Liver (tissue), 8 donors: ENCODE measurements at regions not wholly inside any gene's neighbourhood (a gene's known extent, or its start where the extent isn't known, plus 50 kb on each side); places are given as distances from the start of the nearest gene placed in this dataset.

Experiments used
- DNase-seq: peaks from one replicate; pipeline ENCODE4 v3.0.0-alpha.2; 2017; ENCODE audit warnings: low spot score
- H3K27ac ChIP-seq, 2 donors: one replicate each; pipeline ENCODE4 v1.7.0; 2013; ENCODE audit warnings: inconsistent platforms in 2 of 2, low read length in 2 of 2, control low read depth in 1 of 2, low read depth in 1 of 2, mild to moderate bottlenecking in 1 of 2
- H3K27me3 ChIP-seq, 4 donors: one replicate each; pipeline versions ENCODE4 v1.6.1 to v1.7.0; 2013; ENCODE audit warnings: low read length in 3 of 4, inconsistent platforms in 1 of 4, mild to moderate bottlenecking in 1 of 4, moderate library complexity in 1 of 4; ENCODE audit not compliant: control insufficient read depth in 4 of 4, insufficient read depth in 4 of 4
- H3K36me3 ChIP-seq, 4 donors: one replicate each; pipeline versions ENCODE4 v1.6.1 to v1.7.0; 2013; ENCODE audit warnings: low read length in 3 of 4, mild to moderate bottlenecking in 3 of 4, low read depth in 1 of 4, moderate library complexity in 1 of 4; ENCODE audit not compliant: control insufficient read depth in 4 of 4, insufficient read depth in 3 of 4
- H3K4me1 ChIP-seq, 4 donors: one replicate each; pipeline versions ENCODE4 v1.6.1 to v1.7.0; 2013; ENCODE audit warnings: low read length in 3 of 4, mild to moderate bottlenecking in 3 of 4, moderate library complexity in 1 of 4; ENCODE audit not compliant: control insufficient read depth in 4 of 4, insufficient read depth in 4 of 4
- H3K4me3 ChIP-seq, 3 donors: one replicate each; pipeline versions ENCODE4 v1.6.1 to v1.7.0; 2013; ENCODE audit warnings: low read length in 3 of 3, control low read depth in 1 of 3, low read depth in 1 of 3, mild to moderate bottlenecking in 1 of 3
- H3K9ac ChIP-seq, 2 donors: one replicate each; pipeline ENCODE4 v1.7.0; 2013; ENCODE audit warnings: low read length in 2 of 2, mild to moderate bottlenecking in 2 of 2, moderate library complexity in 2 of 2, control low read depth in 1 of 2, low read depth in 1 of 2
- H3K9me3 ChIP-seq, 4 donors: one replicate each; pipeline versions ENCODE4 v1.6.1 to v1.7.0; 2013; ENCODE audit warnings: low read length in 3 of 4; ENCODE audit not compliant: control insufficient read depth in 4 of 4
- EGR1 ChIP-seq, 2 donors: IDR thresholded peaks; 2 replicates each; pipeline ENCODE4 v1.6.1; 2016 to 2018; ENCODE audit warnings: antibody characterized with exemption in 2 of 2, low read depth in 2 of 2
- FOXA1 ChIP-seq: IDR thresholded peaks from 2 replicates; pipeline ENCODE4 v1.6.1; 2016; ENCODE audit warnings: antibody characterized with exemption
- FOXA2 ChIP-seq: IDR thresholded peaks from 2 replicates; pipeline ENCODE4 v1.6.1; 2016; ENCODE audit warnings: antibody characterized with exemption
- GABPA ChIP-seq, 2 donors: IDR thresholded peaks in 1 of 2; conservative IDR thresholded peaks in 1 of 2; 2 replicates each; pipeline ENCODE4 v1.6.1; 2016; ENCODE audit warnings: antibody characterized with exemption in 2 of 2, mild to moderate bottlenecking in 1 of 2, moderate library complexity in 1 of 2
- HNF4A ChIP-seq, 2 donors: conservative IDR thresholded peaks; 2 replicates each; pipeline ENCODE4 v1.6.1; 2016; ENCODE audit warnings: antibody characterized with exemption in 2 of 2, mild to moderate bottlenecking in 2 of 2
- HNF4G ChIP-seq: IDR thresholded peaks from 2 replicates; pipeline ENCODE4 v1.6.1; 2016; ENCODE audit warnings: antibody characterized with exemption
- JUND ChIP-seq, 2 donors: IDR thresholded peaks; 2 replicates each; pipeline ENCODE4 v1.6.1; 2016; ENCODE audit warnings: antibody characterized with exemption in 2 of 2
- NR2F2 ChIP-seq: IDR thresholded peaks from 2 replicates; pipeline ENCODE4 v1.6.1; 2016; ENCODE audit warnings: antibody characterized with exemption
- RAD21 ChIP-seq, 2 donors: IDR thresholded peaks; 2 replicates each; pipeline ENCODE4 v1.6.1; 2016; ENCODE audit warnings: antibody characterized with exemption in 2 of 2, mild to moderate bottlenecking in 2 of 2
- RXRA ChIP-seq, 2 donors: IDR thresholded peaks; 2 replicates each; pipeline ENCODE4 v1.6.1; 2017 to 2018; ENCODE audit warnings: antibody characterized with exemption in 2 of 2, mild to moderate bottlenecking in 1 of 2
- SP1 ChIP-seq: IDR thresholded peaks from 2 replicates; pipeline ENCODE4 v1.6.1; 2018; ENCODE audit warnings: antibody characterized with exemption, mild to moderate bottlenecking
- TAF1 ChIP-seq: conservative IDR thresholded peaks from 2 replicates; pipeline ENCODE4 v1.6.1; 2016; ENCODE audit warnings: antibody characterized with exemption, mild to moderate bottlenecking
- YY1 ChIP-seq: IDR thresholded peaks from 2 replicates; pipeline ENCODE4 v1.6.1; 2016; ENCODE audit warnings: antibody characterized with exemption, mild to moderate bottlenecking
- WGBS: extraction: QIAGEN DNeasy Blood & Tissue Kit; methylation state at CpG from one replicate; pipeline ENCODE4 v1.1.7; 2013; 5-methylcytosine and 5-hydroxymethylcytosine counted together
- TF ChIP-seq, protein P1 (sequence below): IDR thresholded peaks from 2 replicates; pipeline ENCODE4 v1.6.1; 2016; ENCODE audit warnings: antibody characterized with exemption
- TF ChIP-seq, protein P2 (sequence below): fragments of 150-350 bp; IDR thresholded peaks from 2 replicates; pipeline ENCODE4 v1.5.1; 2017; ENCODE audit warnings: improper control_type of control experiment, low read depth, low read length; ENCODE audit not compliant: missing input control
- TF ChIP-seq, protein P3 (sequence below): IDR thresholded peaks from 2 replicates; pipeline ENCODE4 v1.6.1; 2016; ENCODE audit warnings: antibody characterized with exemption, mild to moderate bottlenecking
- TF ChIP-seq, protein P4 (sequence below): IDR thresholded peaks from 2 replicates; pipeline ENCODE4 v1.6.1; 2016; ENCODE audit warnings: antibody characterized with exemption
- TF ChIP-seq, protein P5 (sequence below): IDR thresholded peaks from 2 replicates; pipeline ENCODE4 v1.6.1; 2016; ENCODE audit warnings: antibody characterized with exemption
- donor health status: healthy.
- donor health status: healthy.
- donor health status: healthy.
- donor health status: healthy.
- donor health status: healthy.

DNA sequence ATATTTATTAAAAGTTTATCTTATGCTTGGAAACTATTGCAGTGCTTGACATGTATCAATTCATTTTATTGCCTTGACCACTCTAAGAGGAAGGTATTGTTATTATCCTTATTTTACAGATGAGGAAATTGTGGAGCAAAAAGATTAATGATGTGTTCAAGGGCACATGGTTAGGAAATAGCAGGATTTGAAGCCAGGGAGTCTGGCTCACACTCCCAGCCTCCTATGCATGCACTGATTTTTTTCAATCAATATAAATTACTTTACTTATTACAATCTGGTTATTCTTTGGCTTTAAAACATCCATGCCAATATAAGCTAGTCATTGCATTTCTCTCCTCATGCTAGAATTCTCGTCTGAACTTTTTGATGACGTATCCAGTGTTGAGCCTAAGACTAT, 94.2 kb upstream of the TBX5 start:
- Histone ChIP-seq H3K36me3 (no peaks in the 10 kb centered on the region), H3K9me3 (no peaks in the 10 kb centered on the region), H3K27ac (no peak overlapping the region), H3K4me1 (no peaks in the 10 kb centered on the region), H3K27me3 (peaks cover 2 to 16% (median 7%) of the 10 kb centered on the region in 4 donors), H3K4me3 (no peak overlapping the region), H3K9ac (no peak overlapping the region)
- 28% methylated on average over 2 of the region's 2 CpGs for whole genome bisulfite sequencing
- no peak for DNase-seq
- no peak for TF ChIP-seq RAD21 (IDR thresholded peaks at IDR 0.05)
- TF ChIP-seq, protein P1, sequence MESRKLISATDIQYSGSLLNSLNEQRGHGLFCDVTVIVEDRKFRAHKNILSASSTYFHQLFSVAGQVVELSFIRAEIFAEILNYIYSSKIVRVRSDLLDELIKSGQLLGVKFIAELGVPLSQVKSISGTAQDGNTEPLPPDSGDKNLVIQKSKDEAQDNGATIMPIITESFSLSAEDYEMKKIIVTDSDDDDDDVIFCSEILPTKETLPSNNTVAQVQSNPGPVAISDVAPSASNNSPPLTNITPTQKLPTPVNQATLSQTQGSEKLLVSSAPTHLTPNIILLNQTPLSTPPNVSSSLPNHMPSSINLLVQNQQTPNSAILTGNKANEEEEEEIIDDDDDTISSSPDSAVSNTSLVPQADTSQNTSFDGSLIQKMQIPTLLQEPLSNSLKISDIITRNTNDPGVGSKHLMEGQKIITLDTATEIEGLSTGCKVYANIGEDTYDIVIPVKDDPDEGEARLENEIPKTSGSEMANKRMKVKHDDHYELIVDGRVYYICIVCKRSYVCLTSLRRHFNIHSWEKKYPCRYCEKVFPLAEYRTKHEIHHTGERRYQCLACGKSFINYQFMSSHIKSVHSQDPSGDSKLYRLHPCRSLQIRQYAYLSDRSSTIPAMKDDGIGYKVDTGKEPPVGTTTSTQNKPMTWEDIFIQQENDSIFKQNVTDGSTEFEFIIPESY = no peak
- TF ChIP-seq FOXA1 = no peak
- TF ChIP-seq RXRA (IDR thresholded peaks at IDR 0.05) = no peak
- TF ChIP-seq, protein P2, sequence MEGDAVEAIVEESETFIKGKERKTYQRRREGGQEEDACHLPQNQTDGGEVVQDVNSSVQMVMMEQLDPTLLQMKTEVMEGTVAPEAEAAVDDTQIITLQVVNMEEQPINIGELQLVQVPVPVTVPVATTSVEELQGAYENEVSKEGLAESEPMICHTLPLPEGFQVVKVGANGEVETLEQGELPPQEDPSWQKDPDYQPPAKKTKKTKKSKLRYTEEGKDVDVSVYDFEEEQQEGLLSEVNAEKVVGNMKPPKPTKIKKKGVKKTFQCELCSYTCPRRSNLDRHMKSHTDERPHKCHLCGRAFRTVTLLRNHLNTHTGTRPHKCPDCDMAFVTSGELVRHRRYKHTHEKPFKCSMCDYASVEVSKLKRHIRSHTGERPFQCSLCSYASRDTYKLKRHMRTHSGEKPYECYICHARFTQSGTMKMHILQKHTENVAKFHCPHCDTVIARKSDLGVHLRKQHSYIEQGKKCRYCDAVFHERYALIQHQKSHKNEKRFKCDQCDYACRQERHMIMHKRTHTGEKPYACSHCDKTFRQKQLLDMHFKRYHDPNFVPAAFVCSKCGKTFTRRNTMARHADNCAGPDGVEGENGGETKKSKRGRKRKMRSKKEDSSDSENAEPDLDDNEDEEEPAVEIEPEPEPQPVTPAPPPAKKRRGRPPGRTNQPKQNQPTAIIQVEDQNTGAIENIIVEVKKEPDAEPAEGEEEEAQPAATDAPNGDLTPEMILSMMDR = no peak
- no peak for TF ChIP-seq GABPA (IDR thresholded peaks at IDR 0.05 in 1 of 2, conservative IDR thresholded peaks at IDR 0.05 in 1 of 2)
- TF ChIP-seq YY1 = no peak
- TF ChIP-seq, protein P3, sequence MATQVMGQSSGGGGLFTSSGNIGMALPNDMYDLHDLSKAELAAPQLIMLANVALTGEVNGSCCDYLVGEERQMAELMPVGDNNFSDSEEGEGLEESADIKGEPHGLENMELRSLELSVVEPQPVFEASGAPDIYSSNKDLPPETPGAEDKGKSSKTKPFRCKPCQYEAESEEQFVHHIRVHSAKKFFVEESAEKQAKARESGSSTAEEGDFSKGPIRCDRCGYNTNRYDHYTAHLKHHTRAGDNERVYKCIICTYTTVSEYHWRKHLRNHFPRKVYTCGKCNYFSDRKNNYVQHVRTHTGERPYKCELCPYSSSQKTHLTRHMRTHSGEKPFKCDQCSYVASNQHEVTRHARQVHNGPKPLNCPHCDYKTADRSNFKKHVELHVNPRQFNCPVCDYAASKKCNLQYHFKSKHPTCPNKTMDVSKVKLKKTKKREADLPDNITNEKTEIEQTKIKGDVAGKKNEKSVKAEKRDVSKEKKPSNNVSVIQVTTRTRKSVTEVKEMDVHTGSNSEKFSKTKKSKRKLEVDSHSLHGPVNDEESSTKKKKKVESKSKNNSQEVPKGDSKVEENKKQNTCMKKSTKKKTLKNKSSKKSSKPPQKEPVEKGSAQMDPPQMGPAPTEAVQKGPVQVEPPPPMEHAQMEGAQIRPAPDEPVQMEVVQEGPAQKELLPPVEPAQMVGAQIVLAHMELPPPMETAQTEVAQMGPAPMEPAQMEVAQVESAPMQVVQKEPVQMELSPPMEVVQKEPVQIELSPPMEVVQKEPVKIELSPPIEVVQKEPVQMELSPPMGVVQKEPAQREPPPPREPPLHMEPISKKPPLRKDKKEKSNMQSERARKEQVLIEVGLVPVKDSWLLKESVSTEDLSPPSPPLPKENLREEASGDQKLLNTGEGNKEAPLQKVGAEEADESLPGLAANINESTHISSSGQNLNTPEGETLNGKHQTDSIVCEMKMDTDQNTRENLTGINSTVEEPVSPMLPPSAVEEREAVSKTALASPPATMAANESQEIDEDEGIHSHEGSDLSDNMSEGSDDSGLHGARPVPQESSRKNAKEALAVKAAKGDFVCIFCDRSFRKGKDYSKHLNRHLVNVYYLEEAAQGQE = no peak
- no peak for TF ChIP-seq TAF1
- no peak for TF ChIP-seq SP1
- no peak for TF ChIP-seq FOXA2
- no peak for TF ChIP-seq HNF4A (conservative IDR thresholded peaks at IDR 0.05)
- TF ChIP-seq, protein P4, sequence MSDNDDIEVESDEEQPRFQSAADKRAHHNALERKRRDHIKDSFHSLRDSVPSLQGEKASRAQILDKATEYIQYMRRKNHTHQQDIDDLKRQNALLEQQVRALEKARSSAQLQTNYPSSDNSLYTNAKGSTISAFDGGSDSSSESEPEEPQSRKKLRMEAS = no peak
- TF ChIP-seq HNF4G = no peak
- TF ChIP-seq, protein P5, sequence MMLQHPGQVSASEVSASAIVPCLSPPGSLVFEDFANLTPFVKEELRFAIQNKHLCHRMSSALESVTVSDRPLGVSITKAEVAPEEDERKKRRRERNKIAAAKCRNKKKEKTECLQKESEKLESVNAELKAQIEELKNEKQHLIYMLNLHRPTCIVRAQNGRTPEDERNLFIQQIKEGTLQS = no peak
- no peak for TF ChIP-seq JUND (IDR thresholded peaks at IDR 0.05)
- TF ChIP-seq NR2F2 = no peak

DNA sequence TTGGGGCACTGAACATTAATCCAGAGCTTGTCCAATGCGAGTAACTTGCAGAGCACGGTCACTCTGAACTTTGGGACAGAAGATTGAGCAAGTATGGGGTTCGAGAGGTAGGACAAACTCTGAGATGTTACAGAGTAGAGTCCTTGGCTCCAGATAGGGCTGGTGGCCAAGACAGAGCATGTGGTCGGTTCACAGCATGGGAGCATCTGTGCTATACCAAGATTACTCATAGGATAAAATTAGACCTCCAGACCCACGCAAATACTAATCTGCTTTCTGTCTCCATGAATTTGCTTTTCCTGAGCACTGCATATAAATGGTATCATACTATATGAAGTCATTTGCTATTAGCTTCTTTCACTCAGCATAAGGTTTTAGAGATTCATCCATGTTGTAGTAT, 93.4 kb upstream of the TBX5 start:
- WGBS = 64% methylated on average over 5 of the region's 5 CpGs
- peaks cover 2 to 16% (median 7%) of the 10 kb centered on the region in 4 donors for H3K27me3 ChIP-seq
- DNase-seq = no peak
- no peak for TF ChIP-seq HNF4G
- TF ChIP-seq, protein P2 = no peak
- TF ChIP-seq JUND (IDR thresholded peaks at IDR 0.05) = no peak
- no peak for TF ChIP-seq SP1
- no peak for TF ChIP-seq EGR1 (IDR thresholded peaks at IDR 0.05; ENCODE audit: low read depth in 2 of 2)
- TF ChIP-seq HNF4A (conservative IDR thresholded peaks at IDR 0.05) = no peak
- no peak for TF ChIP-seq NR2F2
- no peak for TF ChIP-seq YY1
- TF ChIP-seq, protein P3 = no peak
- no peak for TF ChIP-seq RAD21 (IDR thresholded peaks at IDR 0.05)

More for the DNA sequence above, 93.4 kb upstream of the TBX5 start:
- Histone ChIP-seq H3K9me3 (no peaks in the 10 kb centered on the region), H3K4me1 (no peaks in the 10 kb centered on the region), H3K4me3 (no peak overlapping the region), H3K27ac (no peak overlapping the region), H3K36me3 (no peaks in the 10 kb centered on the region), H3K9ac (no peak overlapping the region)
